ENCODE measurements at regions not wholly inside any gene's neighbourhood (a gene's known extent, or its start where the extent isn't known, plus 50 kb on each side); places are given as distances from the start of the nearest gene placed in this dataset.

DNA sequence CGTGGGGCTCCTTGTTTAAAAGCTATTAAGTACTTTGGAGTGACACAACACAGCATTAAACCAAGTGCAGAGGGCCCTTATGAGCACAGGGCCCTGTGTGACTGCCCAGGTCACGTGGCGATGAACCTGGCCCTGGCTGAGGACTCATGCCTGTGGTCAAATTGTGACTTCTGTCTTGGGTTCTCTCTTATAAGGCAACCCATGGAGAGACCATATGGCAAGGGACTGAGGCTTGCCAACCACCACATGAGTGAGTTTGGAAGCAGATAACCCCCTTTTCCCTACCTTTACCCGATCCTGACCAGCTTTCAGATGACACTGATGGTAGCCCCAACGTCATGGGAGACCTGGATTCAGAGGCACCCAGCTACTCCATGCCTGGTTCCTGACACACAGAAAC, 140.5 kb downstream of the ZBTB18 start:
- no peaks in the 10 kb centered on the region for H3K36me3 ChIP-seq (ENCODE audit: insufficient read depth, low read length)

DNA sequence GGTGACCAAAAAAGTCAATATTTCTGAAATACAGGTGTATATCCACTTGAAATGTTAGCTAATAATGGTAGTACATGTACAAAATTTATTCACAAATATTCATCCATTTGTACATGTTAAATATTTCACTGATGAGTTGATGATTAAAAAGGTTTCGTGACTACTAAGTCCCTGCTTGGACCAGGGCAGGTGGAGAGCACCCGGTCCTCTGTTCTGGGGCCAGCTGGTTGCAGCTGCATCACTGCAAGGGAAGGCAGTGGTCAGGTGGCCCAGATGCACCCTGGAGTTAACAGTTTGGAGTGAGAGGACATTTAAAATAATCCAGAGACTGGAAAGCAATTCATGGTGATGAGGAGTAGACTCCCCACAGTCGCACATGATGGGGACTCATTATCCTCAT, 141.2 kb downstream of the ZBTB18 start:
- Histone ChIP-seq H3K4me2 (ENCODE audit: low read length) (no peak overlapping the region), H3K36me3 (ENCODE audit: insufficient read depth, low read length) (no peaks in the 10 kb centered on the region), H3K9ac (ENCODE audit: low read length) (no peak overlapping the region), H3K27me3 (ENCODE audit: insufficient read depth, low read length) (no peaks in the 10 kb centered on the region), H3K27ac (ENCODE audit: low read depth, low read length, poor library complexity, severe bottlenecking) (no peak overlapping the region), H2AFZ (ENCODE audit: low read length) (no peak overlapping the region), H3K9me2 (ENCODE audit: low read depth, low read length) (no peaks in the 10 kb centered on the region), H4K20me1 (ENCODE audit: insufficient read depth, low read length) (no peaks in the 10 kb centered on the region), H3K9me3 (ENCODE audit: low read length) (no peaks in the 10 kb centered on the region), H3K4me3 (ENCODE audit: low read depth, low read length, poor library complexity, severe bottlenecking) (no peak overlapping the region), H3F3A (ENCODE audit: insufficient read depth, low read length) (no peaks in the 10 kb centered on the region), H3K79me2 (ENCODE audit: insufficient read depth, low read length) (no peaks in the 10 kb centered on the region), H3K4me1 (ENCODE audit: insufficient read depth, low read length, severe bottlenecking) (no peaks in the 10 kb centered on the region)
- TF ChIP-seq, protein P1, sequence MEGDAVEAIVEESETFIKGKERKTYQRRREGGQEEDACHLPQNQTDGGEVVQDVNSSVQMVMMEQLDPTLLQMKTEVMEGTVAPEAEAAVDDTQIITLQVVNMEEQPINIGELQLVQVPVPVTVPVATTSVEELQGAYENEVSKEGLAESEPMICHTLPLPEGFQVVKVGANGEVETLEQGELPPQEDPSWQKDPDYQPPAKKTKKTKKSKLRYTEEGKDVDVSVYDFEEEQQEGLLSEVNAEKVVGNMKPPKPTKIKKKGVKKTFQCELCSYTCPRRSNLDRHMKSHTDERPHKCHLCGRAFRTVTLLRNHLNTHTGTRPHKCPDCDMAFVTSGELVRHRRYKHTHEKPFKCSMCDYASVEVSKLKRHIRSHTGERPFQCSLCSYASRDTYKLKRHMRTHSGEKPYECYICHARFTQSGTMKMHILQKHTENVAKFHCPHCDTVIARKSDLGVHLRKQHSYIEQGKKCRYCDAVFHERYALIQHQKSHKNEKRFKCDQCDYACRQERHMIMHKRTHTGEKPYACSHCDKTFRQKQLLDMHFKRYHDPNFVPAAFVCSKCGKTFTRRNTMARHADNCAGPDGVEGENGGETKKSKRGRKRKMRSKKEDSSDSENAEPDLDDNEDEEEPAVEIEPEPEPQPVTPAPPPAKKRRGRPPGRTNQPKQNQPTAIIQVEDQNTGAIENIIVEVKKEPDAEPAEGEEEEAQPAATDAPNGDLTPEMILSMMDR (IDR thresholded peaks at IDR 0.05; ENCODE audit: low read length) = no peak
- TF ChIP-seq EZH2 (IDR thresholded peaks at IDR 0.05; ENCODE audit: borderline replicate concordance, low read length) = no peak

More for the DNA sequence above, 140.5 kb downstream of the ZBTB18 start:
- H3K79me2 ChIP-seq (ENCODE audit: insufficient read depth, low read length) = no peaks in the 10 kb centered on the region
- no peak overlapping the region for H3K4me2 ChIP-seq (ENCODE audit: low read length)
- H4K20me1 ChIP-seq (ENCODE audit: insufficient read depth, low read length) = no peaks in the 10 kb centered on the region
- H2AFZ ChIP-seq (ENCODE audit: low read length) = no peak overlapping the region
- H3K27me3 ChIP-seq (ENCODE audit: insufficient read depth, low read length) = no peaks in the 10 kb centered on the region
- no peaks in the 10 kb centered on the region for H3K9me3 ChIP-seq (ENCODE audit: low read length)
- H3F3A ChIP-seq (ENCODE audit: insufficient read depth, low read length) = no peaks in the 10 kb centered on the region
- no peak overlapping the region for H3K4me3 ChIP-seq (ENCODE audit: low read depth, low read length, poor library complexity, severe bottlenecking)
- TF ChIP-seq EZH2 (IDR thresholded peaks at IDR 0.05; ENCODE audit: borderline replicate concordance, low read length) = no peak
- TF ChIP-seq, protein P1 (IDR thresholded peaks at IDR 0.05; ENCODE audit: low read length) = no peak
- no peak overlapping the region for H3K9ac ChIP-seq (ENCODE audit: low read length)
- no peaks in the 10 kb centered on the region for H3K4me1 ChIP-seq (ENCODE audit: insufficient read depth, low read length, severe bottlenecking)
- no peak overlapping the region for H3K27ac ChIP-seq (ENCODE audit: low read depth, low read length, poor library complexity, severe bottlenecking)
- H3K9me2 ChIP-seq (ENCODE audit: low read depth, low read length) = no peaks in the 10 kb centered on the region

GRCh38 chr1:244196571-244197285, 145.6 kb downstream of the ZBTB18 start:
- H3K27me3 ChIP-seq (ENCODE audit: insufficient read depth, low read length) = no peaks in the 10 kb centered on the region
- no peak overlapping the region for H2AFZ ChIP-seq (ENCODE audit: low read length)
- no peaks in the 10 kb centered on the region for H3K4me1 ChIP-seq (ENCODE audit: insufficient read depth, low read length, severe bottlenecking)
- H3K4me3 ChIP-seq (ENCODE audit: low read depth, low read length, poor library complexity, severe bottlenecking) = no peak overlapping the region
- no peak for TF ChIP-seq EZH2 (IDR thresholded peaks at IDR 0.05; ENCODE audit: borderline replicate concordance, low read length)
- TF ChIP-seq, protein P1 (IDR thresholded peaks at IDR 0.05; ENCODE audit: low read length) = no peak
- H3F3A ChIP-seq (ENCODE audit: insufficient read depth, low read length) = no peaks in the 10 kb centered on the region
- no peak overlapping the region for H3K27ac ChIP-seq (ENCODE audit: low read depth, low read length, poor library complexity, severe bottlenecking)
- no peaks in the 10 kb centered on the region for H3K36me3 ChIP-seq (ENCODE audit: insufficient read depth, low read length)
- no peaks in the 10 kb centered on the region for H4K20me1 ChIP-seq (ENCODE audit: insufficient read depth, low read length)
- no peaks in the 10 kb centered on the region for H3K9me3 ChIP-seq (ENCODE audit: low read length)
- H3K9me2 ChIP-seq (ENCODE audit: low read depth, low read length) = no peaks in the 10 kb centered on the region
- no peak overlapping the region for H3K9ac ChIP-seq (ENCODE audit: low read length)
- H3K4me2 ChIP-seq (ENCODE audit: low read length) = no peak overlapping the region
- H3K79me2 ChIP-seq (ENCODE audit: insufficient read depth, low read length) = no peaks in the 10 kb centered on the region
